ENCODE measurements at regions not wholly inside any gene's neighbourhood (a gene's known extent, or its start where the extent isn't known, plus 50 kb on each side); places are given as distances from the start of the nearest gene placed in this dataset.

- no peak for DNase-seq (ENCODE audit: low spot score)
Observed at GRCh38 chr5:27619982-27620381, 581.6 kb upstream of the CDH9 start.

GRCh38 chr5:27612161-27612560 lies 573.8 kb upstream of the CDH9 start:
- DNase-seq (ENCODE audit: low spot score), result no peak

DNA sequence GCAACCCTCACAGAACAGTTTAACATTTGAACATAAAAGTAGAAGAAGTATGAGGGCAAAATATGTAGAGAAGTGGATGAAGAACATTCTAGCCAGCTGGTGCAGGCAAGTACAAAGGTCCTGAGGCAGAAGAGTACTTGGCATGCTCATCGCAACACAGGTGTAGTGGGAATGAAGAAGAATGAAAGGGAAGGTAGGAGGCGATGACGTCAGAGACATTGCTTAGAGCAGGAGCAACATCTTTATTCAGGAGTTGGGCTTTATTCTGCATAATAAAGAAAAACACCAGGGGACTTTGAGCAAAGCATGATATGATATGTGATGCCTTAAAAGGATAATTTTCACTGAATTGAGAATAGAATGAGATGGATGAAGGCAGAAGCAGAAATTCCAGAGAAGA lies 570.6 kb upstream of the CDH9 start:
- DNase-seq (ENCODE audit: low spot score), result no peak

GRCh38 chr5:27598576-27598975 lies 560.2 kb upstream of the CDH9 start:
- no peak for DNase-seq (ENCODE audit: low spot score)

GRCh38 chr5:27594141-27594540 lies 555.8 kb upstream of the CDH9 start:
- no peak for DNase-seq (ENCODE audit: low spot score)

GRCh38 chr5:27592231-27592630 lies 553.8 kb upstream of the CDH9 start:
- DNase-seq (ENCODE audit: low spot score), result no peak

DNA sequence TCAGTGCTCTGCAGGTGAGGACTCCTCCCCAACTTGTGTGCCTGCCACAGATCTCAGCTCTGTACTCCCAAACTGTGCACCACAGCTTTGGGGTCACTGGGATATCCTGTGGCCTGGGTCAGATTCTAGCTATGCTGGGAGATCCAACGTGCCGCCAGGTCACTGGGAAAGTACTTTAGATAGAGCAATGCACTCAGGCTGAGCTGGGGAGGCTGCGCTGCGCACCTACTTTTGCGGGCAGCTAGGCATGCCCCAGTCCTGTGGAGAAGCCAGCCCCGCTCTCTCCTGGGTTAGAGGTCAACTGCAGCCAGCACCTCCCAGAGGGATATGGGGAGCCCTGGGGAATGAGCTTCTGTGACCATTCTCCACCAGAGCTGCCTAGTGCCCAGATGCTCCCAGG lies 552.1 kb upstream of the CDH9 start:
- DNase-seq (ENCODE audit: low spot score), result no peak

DNA sequence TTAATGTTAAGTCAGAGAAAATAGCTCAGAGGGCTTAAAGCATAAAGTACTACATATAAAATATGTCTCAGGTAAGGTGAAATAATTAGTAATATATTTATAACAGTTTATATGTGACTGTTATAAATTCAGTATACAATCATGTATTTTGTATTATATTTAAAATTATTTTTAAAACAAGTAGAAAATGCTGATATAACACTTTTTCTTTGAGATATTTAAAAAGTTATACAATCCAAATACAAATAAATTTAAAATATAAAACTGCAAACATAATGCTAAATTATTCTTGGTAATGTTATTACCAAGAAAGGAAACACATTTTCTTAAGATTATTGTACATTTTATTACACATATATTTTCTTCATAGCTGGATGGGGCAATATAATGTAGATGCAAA lies 539.9 kb upstream of the CDH9 start:
- DNase-seq (ENCODE audit: low spot score), result no peak

DNA sequence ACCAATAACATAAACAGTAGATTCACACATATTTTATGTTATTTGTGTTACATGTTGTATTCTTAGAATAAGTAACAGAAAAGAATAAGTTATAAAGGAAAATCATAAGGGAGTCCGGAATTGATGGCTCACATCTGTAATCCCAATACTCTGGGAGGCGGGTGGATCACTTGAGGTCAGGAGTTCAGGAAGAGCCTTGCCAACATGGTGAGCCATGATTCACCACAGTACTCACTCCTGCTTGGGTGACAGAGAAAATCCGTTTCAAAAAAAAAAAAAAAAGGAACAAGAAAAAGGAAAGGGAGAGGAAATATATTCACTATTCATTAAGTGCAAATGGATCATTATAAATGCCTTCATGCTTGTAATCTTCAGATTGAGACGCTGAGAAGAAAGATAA lies 533.3 kb upstream of the CDH9 start:
- no peak for DNase-seq (ENCODE audit: low spot score)

DNA sequence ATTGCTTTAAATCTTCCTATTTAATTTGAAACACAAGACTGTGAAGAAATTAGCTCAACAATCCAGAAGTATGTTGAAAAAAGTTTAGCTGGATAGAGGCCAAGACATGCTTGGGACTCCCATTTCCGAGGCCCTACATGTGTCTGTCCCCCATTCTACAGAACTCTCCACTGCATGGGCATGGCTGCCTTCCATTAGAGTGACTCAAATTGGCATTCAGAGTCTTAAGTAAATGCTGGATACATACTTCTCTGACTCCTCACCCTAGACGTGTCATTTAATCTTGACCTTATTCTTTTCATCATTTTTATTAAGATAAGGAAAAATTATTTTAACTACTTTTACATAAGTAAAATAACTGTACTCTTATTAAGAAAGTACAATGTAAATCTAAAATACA lies 530.4 kb upstream of the CDH9 start:
- DNase-seq (ENCODE audit: low spot score), result no peak

DNA sequence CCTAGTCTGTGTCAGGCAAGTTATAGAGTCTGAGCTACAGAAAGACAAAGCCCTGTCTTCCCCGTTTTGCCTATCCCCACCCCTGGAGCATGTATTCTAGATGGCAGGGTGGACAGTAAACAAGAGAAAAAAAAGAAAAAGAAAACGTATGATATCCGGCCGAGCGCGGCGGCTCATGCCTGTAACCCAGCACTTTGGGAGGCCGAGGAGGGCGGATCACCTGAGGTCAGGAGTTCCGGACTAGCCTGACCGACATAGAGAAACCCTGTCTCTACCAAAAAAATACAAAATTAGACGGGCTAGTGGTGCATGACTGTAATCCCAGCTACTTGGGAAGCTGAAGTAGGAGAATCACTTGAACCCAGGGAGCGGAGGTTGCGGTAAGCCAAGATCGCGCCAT lies 523.0 kb upstream of the CDH9 start:
- no peak for DNase-seq (ENCODE audit: low spot score)

- DNase-seq (ENCODE audit: low spot score), result no peak
Observed at GRCh38 chr5:27548484-27548883, 510.1 kb upstream of the CDH9 start.

GRCh38 chr5:27535031-27535557 lies 496.7 kb upstream of the CDH9 start:
- DNase-seq (ENCODE audit: low spot score), result no peak

DNA sequence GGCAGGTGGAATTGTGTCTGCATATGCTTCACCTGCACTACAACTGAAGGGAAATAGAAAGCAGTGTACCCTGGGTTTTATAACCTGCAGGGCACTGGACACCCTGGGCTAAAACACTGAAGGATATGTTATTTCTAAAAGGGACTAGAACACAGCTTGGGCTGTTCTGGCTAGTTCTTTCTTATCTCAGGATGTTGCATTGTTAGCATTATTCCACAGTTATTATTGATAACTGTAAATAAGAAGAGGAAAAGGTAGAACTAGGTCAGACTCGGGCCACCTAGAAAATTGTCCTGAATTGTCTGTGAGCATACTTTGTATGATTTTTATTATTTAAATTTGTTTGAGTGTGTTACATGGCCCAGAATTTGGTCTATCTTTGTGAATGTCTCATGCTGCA lies 493.9 kb upstream of the CDH9 start:
- no peak for DNase-seq (ENCODE audit: low spot score)

DNA sequence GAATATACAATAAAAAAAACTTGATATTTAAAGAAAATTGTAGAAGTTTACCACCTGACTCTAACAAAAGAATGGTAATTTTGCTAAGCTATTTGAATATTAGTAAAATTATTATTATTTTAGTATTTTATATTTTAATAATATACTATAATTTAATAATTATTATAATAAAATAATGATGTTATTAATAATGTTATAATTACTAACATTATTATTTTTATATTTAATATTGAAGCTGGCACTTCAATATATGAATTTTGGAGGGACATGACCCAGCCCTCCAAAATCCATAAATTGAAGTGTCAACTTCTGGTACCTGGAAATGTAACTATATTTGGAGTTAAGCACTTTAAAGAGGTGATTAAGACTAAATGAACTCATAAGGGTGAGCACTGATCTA lies 486.1 kb upstream of the CDH9 start:
- DNase-seq (ENCODE audit: low spot score), result no peak

DNA sequence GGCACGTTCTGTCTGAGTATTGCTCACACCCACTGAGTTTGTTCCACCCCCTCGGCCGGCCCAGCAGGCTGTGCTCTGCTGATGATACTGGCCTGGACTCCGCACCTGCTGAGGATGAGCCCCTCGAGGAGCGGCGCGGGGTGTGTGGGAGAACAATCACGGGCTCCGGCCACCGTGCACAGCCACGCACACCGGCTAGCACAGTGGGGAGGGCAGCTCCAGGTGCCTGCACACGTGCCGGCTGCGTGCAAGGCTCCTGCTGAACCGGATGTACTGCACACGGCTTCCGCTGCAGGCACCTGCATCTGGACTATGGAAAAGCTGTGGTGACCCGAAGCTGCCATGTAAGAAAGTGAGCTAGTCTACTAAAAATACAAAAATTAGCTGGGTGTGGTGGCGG lies 485.2 kb upstream of the CDH9 start:
- DNase-seq (ENCODE audit: low spot score), result no peak

DNA sequence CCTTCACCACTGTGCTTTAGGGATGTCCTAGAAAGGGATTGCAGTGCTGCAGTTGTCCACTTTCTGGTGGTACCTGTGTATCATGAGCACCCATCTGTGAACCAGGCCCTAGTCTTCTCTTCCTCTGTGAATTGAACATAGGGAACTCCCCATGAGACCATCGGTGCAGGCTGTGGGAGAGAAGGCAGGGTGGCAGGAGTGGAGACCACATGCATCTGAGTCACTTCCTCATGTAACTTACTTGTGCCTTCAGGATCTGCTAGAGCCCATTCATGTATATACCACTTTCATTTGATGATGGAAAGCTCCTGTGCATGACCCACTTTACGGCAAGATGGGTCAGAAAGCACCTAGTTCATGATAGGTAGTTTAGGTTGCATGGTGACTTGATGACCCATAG lies 478.1 kb upstream of the CDH9 start:
- no peak for DNase-seq (ENCODE audit: low spot score)

- no peak for DNase-seq (ENCODE audit: low spot score)
Observed at GRCh38 chr5:27511061-27511460, 472.7 kb upstream of the CDH9 start.

DNA sequence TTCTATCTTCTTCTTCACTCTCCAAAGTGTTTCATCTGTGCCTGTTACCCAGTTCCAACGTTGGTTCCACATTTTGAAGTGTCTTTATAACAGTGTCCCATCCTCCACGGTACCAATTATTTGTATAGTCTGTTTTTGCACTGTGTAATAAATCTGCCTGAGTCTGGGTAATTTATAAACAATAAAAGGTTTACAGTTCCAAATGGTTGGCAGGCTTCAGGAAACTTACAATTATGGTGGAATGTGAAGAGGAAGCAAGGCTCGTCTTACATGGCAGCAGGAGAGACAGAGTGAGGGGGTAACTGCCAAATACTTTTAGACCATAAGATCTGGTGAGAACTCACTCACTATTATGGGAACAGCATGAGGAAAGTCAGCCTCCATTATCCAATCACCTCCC lies 465.4 kb upstream of the CDH9 start:
- no peak for DNase-seq (ENCODE audit: low spot score)

- no peak for DNase-seq (ENCODE audit: low spot score)
Observed at GRCh38 chr5:27502236-27502635, 463.9 kb upstream of the CDH9 start.

- no peak for DNase-seq (ENCODE audit: low spot score)
Observed at GRCh38 chr5:27497491-27497890, 459.1 kb upstream of the CDH9 start.

DNA sequence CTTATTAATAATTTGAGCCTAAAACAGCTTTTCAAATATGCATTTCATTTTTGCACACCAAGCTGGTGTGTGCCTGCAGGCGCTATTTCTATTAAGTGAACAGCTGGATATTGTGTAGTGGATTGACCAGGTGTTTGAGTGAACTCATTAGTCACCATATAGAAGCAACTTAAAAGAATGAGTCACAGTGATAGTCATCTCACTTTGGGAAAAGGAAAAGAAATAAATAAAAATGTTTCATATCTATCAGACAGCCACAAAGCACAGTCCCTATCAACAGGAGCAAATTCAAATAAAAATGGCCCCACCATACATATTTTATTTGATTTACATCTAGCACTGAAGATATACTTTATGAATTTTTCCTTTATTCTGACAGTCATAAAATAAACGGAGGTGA lies 456.5 kb upstream of the CDH9 start:
- DNase-seq (ENCODE audit: low spot score), result no peak

DNA sequence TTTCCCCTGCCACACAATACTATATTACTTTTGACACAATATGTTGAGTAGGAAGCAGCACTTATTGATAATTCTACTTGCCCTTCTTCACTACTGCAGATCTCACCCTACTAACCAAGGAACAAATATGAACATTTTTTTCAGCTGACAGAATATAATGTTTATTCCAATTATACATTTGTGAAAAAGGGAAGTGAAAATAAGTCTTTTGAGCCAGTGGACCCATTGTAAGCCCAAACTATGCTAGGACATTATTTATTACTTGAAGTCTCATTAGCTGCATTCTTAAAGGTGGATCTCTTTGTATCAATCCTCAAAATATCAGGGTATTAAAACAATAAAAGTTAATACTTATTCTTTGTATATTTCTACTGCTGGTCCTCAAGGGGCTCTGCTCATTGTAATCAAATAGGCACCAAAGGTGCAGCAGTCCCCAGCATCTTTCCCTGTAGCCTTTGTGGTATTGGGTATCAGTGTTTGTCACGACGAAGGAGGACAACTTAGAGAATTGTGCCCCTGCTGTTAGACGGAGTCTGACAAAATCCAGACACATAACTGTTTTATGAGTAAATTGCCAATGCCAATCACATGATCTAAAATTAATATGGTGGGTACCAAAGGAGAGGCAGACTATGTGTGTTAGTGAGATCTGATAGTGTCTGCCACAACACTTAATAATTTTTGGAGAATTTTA lies 453.5 kb upstream of the CDH9 start:
- no peak for DNase-seq (ENCODE audit: low spot score)

GRCh38 chr5:27491047-27491446 lies 452.7 kb upstream of the CDH9 start:
- DNase-seq (ENCODE audit: low spot score), result no peak

DNA sequence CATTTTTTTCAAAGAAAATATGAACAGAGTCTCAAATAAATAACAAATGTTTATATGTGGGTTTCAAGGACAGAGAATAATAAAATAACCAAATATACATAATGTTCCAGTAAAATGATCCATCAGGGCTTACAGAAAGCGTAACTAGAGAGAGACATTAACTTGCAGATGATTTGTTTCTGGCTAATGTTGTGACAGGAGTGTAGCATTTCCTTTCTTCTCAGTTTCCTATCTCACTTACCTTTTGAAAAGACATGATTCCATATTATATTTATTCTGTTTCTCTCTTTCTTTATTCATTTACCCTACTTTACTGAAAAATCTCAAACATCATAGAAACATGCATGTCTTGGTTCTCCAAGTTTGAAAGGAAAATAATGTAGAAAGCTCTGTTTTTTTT lies 451.3 kb upstream of the CDH9 start:
- DNase-seq (ENCODE audit: low spot score), result no peak
